ENCODE measurements at regions not wholly inside any gene's neighbourhood (a gene's known extent, or its start where the extent isn't known, plus 50 kb on each side); places are given as distances from the start of the nearest gene placed in this dataset.

GRCh38 chr5:82436291-82436690 is 158.1 kb upstream of the RPS23 start:
- TF ChIP-seq CTCF (IDR thresholded peaks at IDR 0.05) (no peak), EZH2 (IDR thresholded peaks at IDR 0.05) (no peak), EZH2phosphoT487 (IDR thresholded peaks at IDR 0.05) (no peak)
